Loucy (cell line): ENCODE measurements at regions not wholly inside any gene's neighbourhood (a gene's known extent, or its start where the extent isn't known, plus 50 kb on each side); places are given as distances from the start of the nearest gene placed in this dataset.

ENCODE experiments used
- H2AFZ ChIP-seq: fragments of 200-600 bp; sonication (generic); 2 replicates; pipeline ENCODE4 v1.6.0; 2016; ENCODE audit warnings: antibody characterized with exemption, mild to moderate bottlenecking, low read length, moderate library complexity
- H3F3A ChIP-seq: fragments of 200-600 bp; 2 replicates; pipeline ENCODE4 v1.6.0; 2016; ENCODE audit warnings: antibody characterized with exemption, low read depth, mild to moderate bottlenecking
- H3K27me3 ChIP-seq: fragments of 200-600 bp; sonication (generic); 2 replicates; pipeline ENCODE4 v1.6.1; 2014; ENCODE audit warnings: low read length, mild to moderate bottlenecking; ENCODE audit not compliant: insufficient read depth, poor library complexity, severe bottlenecking
- H3K36me3 ChIP-seq: fragments of 200-600 bp; sonication (generic); 2 replicates; pipeline ENCODE4 v1.6.1; 2016; ENCODE audit warnings: low read length; ENCODE audit not compliant: insufficient read depth
- H3K4me1 ChIP-seq: fragments of 200-600 bp; sonication (generic); 2 replicates; pipeline ENCODE4 v1.5.1; 2014; ENCODE audit warnings: low read length, mild to moderate bottlenecking; ENCODE audit not compliant: insufficient read depth, poor library complexity, severe bottlenecking
- H3K4me2 ChIP-seq: fragments of 200-600 bp; sonication (generic); 2 replicates; pipeline ENCODE4 v1.6.0; 2014; ENCODE audit warnings: antibody characterized with exemption, low read length, low read depth, mild to moderate bottlenecking; ENCODE audit not compliant: poor library complexity, severe bottlenecking
- H3K4me3 ChIP-seq: fragments of 200-600 bp; sonication (generic); 2 replicates; pipeline ENCODE4 v1.5.1; 2014; ENCODE audit warnings: low read length, mild to moderate bottlenecking, mixed read lengths; ENCODE audit not compliant: poor library complexity, severe bottlenecking
- H3K79me2 ChIP-seq: fragments of 200-600 bp; sonication (generic); 2 replicates; pipeline ENCODE4 v1.6.1; 2014; ENCODE audit warnings: low read length; ENCODE audit not compliant: insufficient read depth
- H3K9ac ChIP-seq: fragments of 200-600 bp; sonication (generic); 2 replicates; pipeline ENCODE4 v1.6.0; 2014; ENCODE audit warnings: mild to moderate bottlenecking, low read depth, low read length, moderate library complexity; ENCODE audit not compliant: poor library complexity, severe bottlenecking
- H3K9me2 ChIP-seq: fragments of 200-600 bp; sonication (generic); replicated peaks from 2 replicates; pipeline ENCODE4 v1.6.1; 2016; ENCODE audit warnings: low read depth, low read length, mixed read lengths
- H3K9me3 ChIP-seq: fragments of 200-600 bp; sonication (generic); 2 replicates; pipeline ENCODE4 v1.6.1; 2014; ENCODE audit warnings: mild to moderate bottlenecking, antibody characterized with exemption, low read length, low read depth; ENCODE audit not compliant: insufficient read depth
- H4K20me1 ChIP-seq: fragments of 200-600 bp; sonication (generic); 2 replicates; pipeline ENCODE4 v1.6.0; 2014; ENCODE audit warnings: antibody characterized with exemption, low read length, mild to moderate bottlenecking; ENCODE audit not compliant: insufficient read depth, poor library complexity, severe bottlenecking
- EZH2phosphoT487 ChIP-seq: fragments of 200-600 bp; IDR thresholded peaks from 2 replicates; pipeline ENCODE4 v1.6.1; 2018; ENCODE audit warnings: antibody characterized with exemption, mild to moderate bottlenecking, moderate library complexity, borderline replicate concordance
- TF ChIP-seq, protein P1 (sequence below): fragments of 200-600 bp; sonication (generic); conservative IDR thresholded peaks from 2 replicates; pipeline ENCODE4 v1.5.1; 2014; ENCODE audit warnings: mild to moderate bottlenecking, antibody characterized with exemption, low read length

GRCh38 chr4:89616382-89616781, 220.6 kb downstream of the SNCA start:
- Histone ChIP-seq H3K9me3 (no peaks in the 10 kb centered on the region), H3K9me2 (no peaks in the 10 kb centered on the region), H3K4me3 (no peak overlapping the region), H3K4me1 (peaks cover 8% of the 10 kb centered on the region), H3F3A (no peaks in the 10 kb centered on the region), H2AFZ (0 out of 2 replicates have a peak overlapping the region, but pooled peaks have one; percentile 3), H3K36me3 (no peaks in the 10 kb centered on the region), H3K9ac (no peak overlapping the region), H3K4me2 (no peak overlapping the region), H3K79me2 (no peaks in the 10 kb centered on the region), H4K20me1 (no peaks in the 10 kb centered on the region), H3K27me3 (no peaks in the 10 kb centered on the region)
- TF ChIP-seq EZH2phosphoT487, result no peak
- TF ChIP-seq, protein P1, sequence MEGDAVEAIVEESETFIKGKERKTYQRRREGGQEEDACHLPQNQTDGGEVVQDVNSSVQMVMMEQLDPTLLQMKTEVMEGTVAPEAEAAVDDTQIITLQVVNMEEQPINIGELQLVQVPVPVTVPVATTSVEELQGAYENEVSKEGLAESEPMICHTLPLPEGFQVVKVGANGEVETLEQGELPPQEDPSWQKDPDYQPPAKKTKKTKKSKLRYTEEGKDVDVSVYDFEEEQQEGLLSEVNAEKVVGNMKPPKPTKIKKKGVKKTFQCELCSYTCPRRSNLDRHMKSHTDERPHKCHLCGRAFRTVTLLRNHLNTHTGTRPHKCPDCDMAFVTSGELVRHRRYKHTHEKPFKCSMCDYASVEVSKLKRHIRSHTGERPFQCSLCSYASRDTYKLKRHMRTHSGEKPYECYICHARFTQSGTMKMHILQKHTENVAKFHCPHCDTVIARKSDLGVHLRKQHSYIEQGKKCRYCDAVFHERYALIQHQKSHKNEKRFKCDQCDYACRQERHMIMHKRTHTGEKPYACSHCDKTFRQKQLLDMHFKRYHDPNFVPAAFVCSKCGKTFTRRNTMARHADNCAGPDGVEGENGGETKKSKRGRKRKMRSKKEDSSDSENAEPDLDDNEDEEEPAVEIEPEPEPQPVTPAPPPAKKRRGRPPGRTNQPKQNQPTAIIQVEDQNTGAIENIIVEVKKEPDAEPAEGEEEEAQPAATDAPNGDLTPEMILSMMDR, result no peak

GRCh38 chr4:89615051-89615450, 221.9 kb downstream of the SNCA start:
- no peak overlapping the region for H2AFZ ChIP-seq

GRCh38 chr4:89614155-89614554, 222.8 kb downstream of the SNCA start:
- Histone ChIP-seq H3K9ac (no peak overlapping the region), H2AFZ (no peak overlapping the region), H3K4me3 (no peak overlapping the region), H3K79me2 (no peaks in the 10 kb centered on the region), H3K4me2 (no peak overlapping the region), H3F3A (no peaks in the 10 kb centered on the region), H3K9me2 (no peaks in the 10 kb centered on the region), H4K20me1 (no peaks in the 10 kb centered on the region), H3K36me3 (no peaks in the 10 kb centered on the region), H3K27me3 (no peaks in the 10 kb centered on the region), H3K4me1 (peaks cover 5% of the 10 kb centered on the region), H3K9me3 (no peaks in the 10 kb centered on the region)
- TF ChIP-seq EZH2phosphoT487, result no peak
- TF ChIP-seq, protein P1, result no peak

More at GRCh38 chr4:89615051-89615450, 221.9 kb downstream of the SNCA start:
- H3K9me3 ChIP-seq, result no peaks in the 10 kb centered on the region
- H4K20me1 ChIP-seq, result no peaks in the 10 kb centered on the region
- no peaks in the 10 kb centered on the region for H3K79me2 ChIP-seq
- no peaks in the 10 kb centered on the region for H3K9me2 ChIP-seq
- no peak overlapping the region for H3K4me3 ChIP-seq
- H3K4me1 ChIP-seq, result peaks cover 8% of the 10 kb centered on the region
- no peak for TF ChIP-seq EZH2phosphoT487
- TF ChIP-seq, protein P1, result no peak
- no peaks in the 10 kb centered on the region for H3K36me3 ChIP-seq
- H3F3A ChIP-seq, result no peaks in the 10 kb centered on the region
- H3K9ac ChIP-seq, result no peak overlapping the region
- no peak overlapping the region for H3K4me2 ChIP-seq
- H3K27me3 ChIP-seq, result no peaks in the 10 kb centered on the region
